GM13977 (cell line): ENCODE measurements at regions not wholly inside any gene's neighbourhood (a gene's known extent, or its start where the extent isn't known, plus 50 kb on each side); places are given as distances from the start of the nearest gene placed in this dataset.

Source experiments
- DNase-seq: peaks from one replicate; pipeline ENCODE4 v3.0.0; 2012; ENCODE audit warnings: low spot score
- CTCF ChIP-seq: IDR thresholded peaks from 2 replicates; pipeline ENCODE4 v1.5.1; 2012; ENCODE audit warnings: mild to moderate bottlenecking, control low read depth; ENCODE audit not compliant: insufficient read depth; ENCODE audit errors: extremely low read depth, missing control alignments
- in situ Hi-C: fragments of 300-500 bp; cut with MboI; formaldehyde crosslinking; loops from one replicate; pipeline ENCODE4 v1.12.0; 2022; ENCODE audit warnings: low sequenced_read_pairs, low pct_unique_long_range_greater_than_20kb, mixed read lengths, inconsistent platforms; ENCODE audit not compliant: unreplicated experiment

- no peak for DNase-seq
These were observed 1724.3 kb upstream of the C9orf72 start for GRCh38 chr9:29297592-29297991.

GRCh38 chr9:29311221-29311620 is 1737.9 kb upstream of the C9orf72 start:
- no peak for TF ChIP-seq CTCF
- no peak for DNase-seq
- in situ Hi-C loops: no loop called here

More at GRCh38 chr9:29297592-29297991, 1724.3 kb upstream of the C9orf72 start:
- in situ Hi-C loops: no loop called here
- no peak for TF ChIP-seq CTCF

GRCh38 chr9:29312327-29312726 is 1739.0 kb upstream of the C9orf72 start:
- TF ChIP-seq CTCF: no peak
- in situ Hi-C loops: no loop called here
- DNase-seq: no peak

GRCh38 chr9:29319736-29320513 is 1746.6 kb upstream of the C9orf72 start:
- peak; percentile 5 for DNase-seq
- in situ Hi-C loops: no loop called here
- no peak for TF ChIP-seq CTCF

GRCh38 chr9:29322240-29322639 is 1749.0 kb upstream of the C9orf72 start:
- no peak for TF ChIP-seq CTCF
- in situ Hi-C loops: no loop called here

GRCh38 chr9:29325894-29326293 is 1752.6 kb upstream of the C9orf72 start:
- in situ Hi-C loops: no loop called here

More at GRCh38 chr9:29322240-29322639, 1749.0 kb upstream of the C9orf72 start:
- DNase-seq: peak; percentile 44

More at GRCh38 chr9:29325894-29326293, 1752.6 kb upstream of the C9orf72 start:
- no peak for DNase-seq
- no peak for TF ChIP-seq CTCF
